Neural progenitor cell (in vitro differentiated cells): ENCODE measurements at regions not wholly inside any gene's neighbourhood (a gene's known extent, or its start where the extent isn't known, plus 50 kb on each side); places are given as distances from the start of the nearest gene placed in this dataset.

Experiments used
- DNase-seq: peaks from one replicate; pipeline ENCODE4 v3.0.0-alpha.2; 2016; ENCODE audit warnings: low spot score
- H2AFZ ChIP-seq: fragments of 200-600 bp; sonication (generic); replicated peaks from 2 replicates; pipeline ENCODE4 v1.6.1; 2016; ENCODE audit warnings: antibody characterized with exemption
- H3F3A ChIP-seq: fragments of 200-600 bp; sonication (generic); 2 replicates; pipeline ENCODE4 v1.6.1; 2016; ENCODE audit warnings: antibody characterized with exemption, low read depth
- H3K27ac ChIP-seq: fragments of 200-600 bp; sonication (generic); 2 replicates; pipeline ENCODE4 v1.5.1; 2016; ENCODE audit warnings: mild to moderate bottlenecking
- H3K27me3 ChIP-seq: fragments of 200-600 bp; sonication (generic); 2 replicates; pipeline ENCODE4 v1.6.1; 2016; ENCODE audit warnings: mild to moderate bottlenecking, moderate library complexity
- H3K36me3 ChIP-seq: fragments of 200-600 bp; sonication (generic); 2 replicates; pipeline ENCODE4 v1.5.1; 2016
- H3K4me1 ChIP-seq: fragments of 200-600 bp; sonication (generic); 2 replicates; pipeline ENCODE4 v1.6.1; 2016; ENCODE audit warnings: mixed run types
- H3K4me2 ChIP-seq: fragments of 200-600 bp; sonication (generic); 2 replicates; pipeline ENCODE4 v1.6.1; 2016
- H3K4me3 ChIP-seq: fragments of 200-600 bp; sonication (generic); 2 replicates; pipeline ENCODE4 v1.5.1; 2016
- H3K79me2 ChIP-seq: fragments of 200-600 bp; sonication (generic); 2 replicates; pipeline ENCODE4 v1.6.1; 2016; ENCODE audit warnings: low read depth
- H3K9ac ChIP-seq: fragments of 200-600 bp; sonication (generic); 2 replicates; pipeline ENCODE4 v1.6.1; 2016
- H3K9me3 ChIP-seq: fragments of 200-600 bp; sonication (generic); 2 replicates; pipeline ENCODE4 v1.5.1; 2016; ENCODE audit warnings: low read depth
- H4K20me1 ChIP-seq: fragments of 200-600 bp; sonication (generic); 2 replicates; pipeline ENCODE4 v1.6.1; 2016; ENCODE audit warnings: low read depth
- H3K27ac Mint-ChIP-seq: 3 replicates; pipeline ENCODE4 v1.8.0; 2021; ENCODE audit warnings: mixed read lengths
- H3K27me3 Mint-ChIP-seq: 2 replicates; pipeline ENCODE4 v1.8.0; 2022; ENCODE audit warnings: low read depth, mild to moderate bottlenecking, inconsistent platforms, moderate library complexity, mixed read lengths; ENCODE audit not compliant: insufficient read depth
- H3K36me3 Mint-ChIP-seq: 3 replicates; pipeline ENCODE4 v1.8.0; 2021; ENCODE audit warnings: mixed read lengths
- H3K4me1 Mint-ChIP-seq: 3 replicates; pipeline ENCODE4 v1.8.0; 2021; ENCODE audit warnings: mixed read lengths
- H3K4me3 Mint-ChIP-seq: 3 replicates; pipeline ENCODE4 v1.8.0; 2021; ENCODE audit warnings: mild to moderate bottlenecking, moderate library complexity, mixed read lengths
- H3K9me3 Mint-ChIP-seq: 3 replicates; pipeline ENCODE4 v1.8.0; 2020; ENCODE audit warnings: mixed read lengths
- EZH2 ChIP-seq: fragments of 200-600 bp; sonication (generic); IDR thresholded peaks from 2 replicates; pipeline ENCODE4 v1.6.1; 2017; ENCODE audit warnings: antibody characterized with exemption, mild to moderate bottlenecking, moderate library complexity
- EZH2phosphoT487 ChIP-seq: fragments of 200-600 bp; sonication (generic); IDR thresholded peaks from 2 replicates; pipeline ENCODE4 v1.6.1; 2017; ENCODE audit warnings: antibody characterized with exemption
- TF ChIP-seq, protein P1 (sequence below): fragments of 200-600 bp; sonication (generic); IDR thresholded peaks from 2 replicates; pipeline ENCODE4 v1.5.1; 2017; ENCODE audit warnings: antibody characterized with exemption, mild to moderate bottlenecking

DNA sequence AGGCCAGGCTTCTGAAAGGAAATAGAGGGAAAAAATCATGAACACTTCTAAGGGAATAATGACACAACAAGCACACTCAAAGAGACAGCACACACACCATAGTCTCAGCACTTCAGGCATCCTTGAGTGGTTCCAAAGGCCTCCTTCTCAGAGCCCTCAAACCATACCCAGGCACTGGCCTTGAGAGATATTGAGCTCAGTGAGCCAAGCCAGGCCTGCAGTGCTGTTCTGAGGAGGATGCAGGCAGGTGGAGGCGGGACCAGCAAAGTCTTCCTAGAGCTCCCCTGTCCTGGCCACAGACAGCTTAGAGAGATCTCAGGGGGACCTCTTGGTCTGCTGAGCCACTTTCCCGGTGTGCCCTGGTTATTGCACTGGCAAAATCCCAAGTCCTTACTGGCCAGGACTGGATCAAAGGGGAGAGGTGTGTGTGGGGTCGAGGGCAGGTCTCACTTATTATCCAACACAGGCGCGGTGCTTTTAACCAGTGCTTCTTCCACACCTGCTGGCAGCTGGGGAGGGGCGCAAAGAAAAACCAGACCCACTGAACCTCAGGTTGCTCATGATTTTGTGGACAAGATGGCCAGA lies 86.8 kb upstream of the HAAO start:
- H3K9me3 Mint-ChIP-seq = no peaks in the 10 kb centered on the region
- H3K27ac ChIP-seq = no peak overlapping the region
- no peaks in the 10 kb centered on the region for H3K79me2 ChIP-seq
- TF ChIP-seq EZH2 (no peak), EZH2phosphoT487 (no peak)
- TF ChIP-seq, protein P1, sequence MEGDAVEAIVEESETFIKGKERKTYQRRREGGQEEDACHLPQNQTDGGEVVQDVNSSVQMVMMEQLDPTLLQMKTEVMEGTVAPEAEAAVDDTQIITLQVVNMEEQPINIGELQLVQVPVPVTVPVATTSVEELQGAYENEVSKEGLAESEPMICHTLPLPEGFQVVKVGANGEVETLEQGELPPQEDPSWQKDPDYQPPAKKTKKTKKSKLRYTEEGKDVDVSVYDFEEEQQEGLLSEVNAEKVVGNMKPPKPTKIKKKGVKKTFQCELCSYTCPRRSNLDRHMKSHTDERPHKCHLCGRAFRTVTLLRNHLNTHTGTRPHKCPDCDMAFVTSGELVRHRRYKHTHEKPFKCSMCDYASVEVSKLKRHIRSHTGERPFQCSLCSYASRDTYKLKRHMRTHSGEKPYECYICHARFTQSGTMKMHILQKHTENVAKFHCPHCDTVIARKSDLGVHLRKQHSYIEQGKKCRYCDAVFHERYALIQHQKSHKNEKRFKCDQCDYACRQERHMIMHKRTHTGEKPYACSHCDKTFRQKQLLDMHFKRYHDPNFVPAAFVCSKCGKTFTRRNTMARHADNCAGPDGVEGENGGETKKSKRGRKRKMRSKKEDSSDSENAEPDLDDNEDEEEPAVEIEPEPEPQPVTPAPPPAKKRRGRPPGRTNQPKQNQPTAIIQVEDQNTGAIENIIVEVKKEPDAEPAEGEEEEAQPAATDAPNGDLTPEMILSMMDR = no peak
- no peak for DNase-seq
- no peaks in the 10 kb centered on the region for H3K36me3 Mint-ChIP-seq
- no peaks in the 10 kb centered on the region for H3K36me3 ChIP-seq
- no peak overlapping the region for H3K4me3 ChIP-seq
- no peaks in the 10 kb centered on the region for H3F3A ChIP-seq
- peak overlapping the region; percentile 74 for H3K27ac Mint-ChIP-seq
- H3K9ac ChIP-seq = no peak overlapping the region
- no peaks in the 10 kb centered on the region for H4K20me1 ChIP-seq
- H3K4me1 Mint-ChIP-seq = peaks cover 9% of the 10 kb centered on the region
- no peaks in the 10 kb centered on the region for H3K4me1 ChIP-seq
- H3K27me3 Mint-ChIP-seq = peaks cover 6% of the 10 kb centered on the region
- no peaks in the 10 kb centered on the region for H3K9me3 ChIP-seq
- H3K27me3 ChIP-seq = no peaks in the 10 kb centered on the region
- no peak overlapping the region for H2AFZ ChIP-seq
- H3K4me2 ChIP-seq = no peak overlapping the region
- H3K4me3 Mint-ChIP-seq = no peak overlapping the region

DNA sequence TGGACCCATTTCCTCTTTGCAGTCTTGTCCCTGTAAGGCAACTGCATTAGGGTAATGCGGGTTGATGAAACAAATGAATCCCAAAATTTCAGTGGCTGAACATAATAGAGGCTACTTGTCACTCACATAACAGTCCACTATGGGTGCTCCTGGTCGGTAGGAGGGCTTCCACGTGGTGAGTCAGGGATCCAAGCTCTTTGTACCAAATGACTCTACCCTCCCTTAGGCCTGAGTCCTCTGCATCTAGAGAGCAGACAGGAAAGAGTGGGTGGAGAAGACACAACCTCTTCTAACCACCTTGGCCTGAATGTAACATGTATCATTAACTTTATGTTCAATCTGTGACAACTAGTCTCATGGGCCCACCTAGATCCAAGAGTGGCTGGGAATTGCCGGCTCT lies 86.2 kb upstream of the HAAO start:
- H3K4me1 Mint-ChIP-seq = peaks cover 9% of the 10 kb centered on the region
- Histone ChIP-seq H2AFZ (no peak overlapping the region), H4K20me1 (no peaks in the 10 kb centered on the region), H3K9me3 (no peaks in the 10 kb centered on the region), H3K27ac (no peak overlapping the region), H3K4me1 (no peaks in the 10 kb centered on the region), H3K36me3 (no peaks in the 10 kb centered on the region), H3K27me3 (no peaks in the 10 kb centered on the region), H3K9ac (no peak overlapping the region), H3K79me2 (no peaks in the 10 kb centered on the region), H3K4me3 (no peak overlapping the region), H3F3A (no peaks in the 10 kb centered on the region), H3K4me2 (no peak overlapping the region)
- no peaks in the 10 kb centered on the region for H3K9me3 Mint-ChIP-seq
- no peak for DNase-seq
- no peak for TF ChIP-seq EZH2phosphoT487
- no peak overlapping the region for H3K4me3 Mint-ChIP-seq
- no peaks in the 10 kb centered on the region for H3K36me3 Mint-ChIP-seq
- no peak overlapping the region for H3K27ac Mint-ChIP-seq
- H3K27me3 Mint-ChIP-seq = peaks cover 6% of the 10 kb centered on the region

DNA sequence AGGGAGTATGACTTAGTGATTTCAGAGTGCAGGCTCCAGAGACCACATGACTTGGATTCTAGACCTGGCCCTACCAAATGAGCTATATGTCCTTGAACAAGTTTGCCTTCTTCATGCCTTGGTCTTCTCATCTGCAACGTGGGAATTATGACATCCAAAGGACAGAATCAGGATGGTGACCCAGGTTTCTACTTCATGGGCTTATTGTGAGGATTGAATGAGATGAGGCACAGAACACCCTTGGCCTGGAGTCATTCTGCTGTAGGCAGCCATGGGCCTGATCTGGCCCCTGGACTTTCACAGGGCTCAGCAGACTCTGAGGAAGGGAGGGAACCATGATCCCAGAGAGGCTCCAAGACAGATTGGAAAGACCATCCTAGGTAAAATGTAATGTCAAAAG lies 85.6 kb upstream of the HAAO start:
- no peaks in the 10 kb centered on the region for H3K9me3 ChIP-seq
- peaks cover 6% of the 10 kb centered on the region for H3K27me3 Mint-ChIP-seq
- H3K9ac ChIP-seq = no peak overlapping the region
- H3K36me3 Mint-ChIP-seq = no peaks in the 10 kb centered on the region
- no peaks in the 10 kb centered on the region for H3K36me3 ChIP-seq
- no peaks in the 10 kb centered on the region for H3K4me1 ChIP-seq
- H3K4me3 Mint-ChIP-seq = no peak overlapping the region
- peaks cover 9% of the 10 kb centered on the region for H3K4me1 Mint-ChIP-seq
- no peaks in the 10 kb centered on the region for H3F3A ChIP-seq
- no peak overlapping the region for H3K4me2 ChIP-seq
- no peaks in the 10 kb centered on the region for H3K9me3 Mint-ChIP-seq
- no peak overlapping the region for H3K4me3 ChIP-seq
- DNase-seq = no peak
- TF ChIP-seq EZH2phosphoT487 (no peak), EZH2 (no peak)
- TF ChIP-seq, protein P1 = no peak
- no peak overlapping the region for H3K27ac ChIP-seq
- no peak overlapping the region for H2AFZ ChIP-seq
- no peaks in the 10 kb centered on the region for H4K20me1 ChIP-seq
- no peak overlapping the region for H3K27ac Mint-ChIP-seq
- no peaks in the 10 kb centered on the region for H3K79me2 ChIP-seq
- no peaks in the 10 kb centered on the region for H3K27me3 ChIP-seq

DNA sequence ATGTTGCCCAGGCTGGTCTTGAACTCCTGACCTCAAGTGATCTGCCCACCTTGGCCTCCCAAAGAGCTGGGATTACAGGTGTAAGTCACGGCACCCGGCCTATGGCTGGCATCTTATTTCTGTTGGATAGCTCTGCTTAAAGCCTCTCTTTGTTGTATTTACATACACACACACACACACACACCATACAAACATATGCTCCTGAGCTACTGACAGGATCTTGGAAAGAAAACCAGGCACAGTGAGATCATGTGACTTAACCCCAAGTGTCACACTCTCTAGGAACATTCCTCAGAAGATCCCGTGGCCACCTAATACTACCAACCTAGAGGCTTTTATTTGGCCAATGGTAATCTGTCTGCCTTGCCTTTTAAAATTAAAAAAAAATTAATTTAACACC lies 85.1 kb upstream of the HAAO start:
- H3K4me1 Mint-ChIP-seq = peaks cover 9% of the 10 kb centered on the region
- H3K27ac Mint-ChIP-seq = no peak overlapping the region
- Histone ChIP-seq H3K36me3 (no peaks in the 10 kb centered on the region), H3K9ac (no peak overlapping the region), H3K4me3 (no peak overlapping the region), H3K4me2 (no peak overlapping the region), H3K27me3 (no peaks in the 10 kb centered on the region), H3K4me1 (no peaks in the 10 kb centered on the region), H4K20me1 (no peaks in the 10 kb centered on the region), H3F3A (no peaks in the 10 kb centered on the region), H2AFZ (no peak overlapping the region), H3K79me2 (no peaks in the 10 kb centered on the region), H3K27ac (no peak overlapping the region), H3K9me3 (no peaks in the 10 kb centered on the region)
- H3K27me3 Mint-ChIP-seq = peaks cover 6% of the 10 kb centered on the region
- no peak overlapping the region for H3K4me3 Mint-ChIP-seq
- H3K9me3 Mint-ChIP-seq = no peaks in the 10 kb centered on the region
- TF ChIP-seq EZH2phosphoT487 (no peak), EZH2 (no peak)
- TF ChIP-seq, protein P1 = no peak
- DNase-seq = no peak
- H3K36me3 Mint-ChIP-seq = no peaks in the 10 kb centered on the region
